ENCODE measurements at regions not wholly inside any gene's neighbourhood (a gene's known extent, or its start where the extent isn't known, plus 50 kb on each side); places are given as distances from the start of the nearest gene placed in this dataset.

- WGBS (ENCODE audit: extremely low coverage, insufficient coverage, insufficient read length), result no CpG with 5 or more reads among the region's 6 CpGs
- no peak overlapping the region for H3K4me2 ChIP-seq (ENCODE audit: low read length)
- DNase-seq, result peak in 1 of 2 donors; percentile 30
Observed at GRCh38 chr9:108645520-108645919, 210.3 kb downstream of the ACTL7B start.

GRCh38 chr9:108643731-108644510 lies 211.9 kb downstream of the ACTL7B start:
- Histone ChIP-seq H3K79me2 (ENCODE audit: control insufficient read depth, insufficient read depth, low read length, poor library complexity) (no peaks in the 10 kb centered on the region), H3K9me3 (ENCODE audit: insufficient read depth, low read depth, low read length) (no peaks in the 10 kb centered on the region), H2BK5ac (ENCODE audit: low read depth, low read length, poor library complexity) (no peak overlapping the region), H3K9ac (ENCODE audit: low read length) (no peak overlapping the region), H2AK5ac (ENCODE audit: low read length) (no peak overlapping the region), H3K4ac (ENCODE audit: low read depth, low read length) (no peak overlapping the region), H3K27ac (ENCODE audit: low read depth, low read length) (no peak overlapping the region), H4K91ac (ENCODE audit: low read depth, low read length) (no peak overlapping the region), H3K79me1 (ENCODE audit: low read length) (no peaks in the 10 kb centered on the region), H3K4me1 (ENCODE audit: control insufficient read depth in 1 of 2, insufficient read depth in 2 of 2, low read length in 2 of 2) (no peaks in the 10 kb centered on the region), H3K36me3 (ENCODE audit: control insufficient read depth in 1 of 2, insufficient read depth in 2 of 2, low read length in 2 of 2) (no peaks in the 10 kb centered on the region), H4K12ac (ENCODE audit: low read depth, low read length) (no peak overlapping the region), H3K4me3 (ENCODE audit: low read depth, low read length) (no peak overlapping the region), H3K23ac (ENCODE audit: low read length) (no peak overlapping the region), H2BK120ac (ENCODE audit: insufficient read depth, low read length, poor library complexity) (no peak overlapping the region), H4K8ac (ENCODE audit: low read depth, low read length) (no peak overlapping the region), H2BK12ac (ENCODE audit: low read length) (no peak overlapping the region), H3K18ac (ENCODE audit: low read length) (no peak overlapping the region), H3K14ac (ENCODE audit: low read length) (no peak overlapping the region), H2AFZ (ENCODE audit: insufficient read depth, low read length, poor library complexity) (no peak overlapping the region), H3K27me3 (ENCODE audit: insufficient read depth, low read length) (no peaks in the 10 kb centered on the region), H3K4me2 (ENCODE audit: low read length) (no peak overlapping the region)
- no peak for DNase-seq
- WGBS (ENCODE audit: extremely low coverage, insufficient coverage, insufficient read length), result no CpG with 5 or more reads among the region's 5 CpGs

More at GRCh38 chr9:108645520-108645919, 210.3 kb downstream of the ACTL7B start:
- Histone ChIP-seq H3K27ac (ENCODE audit: low read depth, low read length) (no peak overlapping the region), H3K9ac (ENCODE audit: low read length) (no peak overlapping the region), H3K4ac (ENCODE audit: low read depth, low read length) (no peak overlapping the region), H3K23ac (ENCODE audit: low read length) (no peak overlapping the region), H3K79me1 (ENCODE audit: low read length) (no peaks in the 10 kb centered on the region), H3K14ac (ENCODE audit: low read length) (no peak overlapping the region), H4K8ac (ENCODE audit: low read depth, low read length) (no peak overlapping the region), H3K36me3 (ENCODE audit: control insufficient read depth in 1 of 2, insufficient read depth in 2 of 2, low read length in 2 of 2) (no peaks in the 10 kb centered on the region), H3K27me3 (ENCODE audit: insufficient read depth, low read length) (no peaks in the 10 kb centered on the region), H2AFZ (ENCODE audit: insufficient read depth, low read length, poor library complexity) (no peak overlapping the region), H3K4me3 (ENCODE audit: low read depth, low read length) (no peak overlapping the region), H3K4me1 (ENCODE audit: control insufficient read depth in 1 of 2, insufficient read depth in 2 of 2, low read length in 2 of 2) (no peaks in the 10 kb centered on the region), H3K9me3 (ENCODE audit: insufficient read depth, low read depth, low read length) (no peaks in the 10 kb centered on the region), H4K12ac (ENCODE audit: low read depth, low read length) (no peak overlapping the region), H3K18ac (ENCODE audit: low read length) (no peak overlapping the region), H2BK12ac (ENCODE audit: low read length) (no peak overlapping the region), H2BK120ac (ENCODE audit: insufficient read depth, low read length, poor library complexity) (no peak overlapping the region), H2AK5ac (ENCODE audit: low read length) (no peak overlapping the region), H2BK5ac (ENCODE audit: low read depth, low read length, poor library complexity) (no peak overlapping the region), H3K79me2 (ENCODE audit: control insufficient read depth, insufficient read depth, low read length, poor library complexity) (no peaks in the 10 kb centered on the region), H4K91ac (ENCODE audit: low read depth, low read length) (no peak overlapping the region)

GRCh38 chr9:108642871-108643270 lies 212.9 kb downstream of the ACTL7B start:
- Histone ChIP-seq H3K4me1 (ENCODE audit: control insufficient read depth in 1 of 2, insufficient read depth in 2 of 2, low read length in 2 of 2) (no peaks in the 10 kb centered on the region), H4K12ac (ENCODE audit: low read depth, low read length) (no peak overlapping the region), H2AFZ (ENCODE audit: insufficient read depth, low read length, poor library complexity) (no peak overlapping the region), H3K4me2 (ENCODE audit: low read length) (no peak overlapping the region), H3K9ac (ENCODE audit: low read length) (no peak overlapping the region), H3K79me1 (ENCODE audit: low read length) (no peaks in the 10 kb centered on the region), H4K91ac (ENCODE audit: low read depth, low read length) (no peak overlapping the region), H4K8ac (ENCODE audit: low read depth, low read length) (no peak overlapping the region), H2BK12ac (ENCODE audit: low read length) (no peak overlapping the region), H3K23ac (ENCODE audit: low read length) (no peak overlapping the region), H3K18ac (ENCODE audit: low read length) (no peak overlapping the region), H3K14ac (ENCODE audit: low read length) (no peak overlapping the region), H3K27me3 (ENCODE audit: insufficient read depth, low read length) (no peaks in the 10 kb centered on the region), H2BK120ac (ENCODE audit: insufficient read depth, low read length, poor library complexity) (no peak overlapping the region), H2BK5ac (ENCODE audit: low read depth, low read length, poor library complexity) (no peak overlapping the region), H3K4ac (ENCODE audit: low read depth, low read length) (no peak overlapping the region), H3K36me3 (ENCODE audit: control insufficient read depth in 1 of 2, insufficient read depth in 2 of 2, low read length in 2 of 2) (no peaks in the 10 kb centered on the region), H2AK5ac (ENCODE audit: low read length) (no peak overlapping the region), H3K4me3 (ENCODE audit: low read depth, low read length) (no peak overlapping the region), H3K27ac (ENCODE audit: low read depth, low read length) (no peak overlapping the region), H3K79me2 (ENCODE audit: control insufficient read depth, insufficient read depth, low read length, poor library complexity) (no peaks in the 10 kb centered on the region), H3K9me3 (ENCODE audit: insufficient read depth, low read depth, low read length) (no peaks in the 10 kb centered on the region)
- DNase-seq, result no peak
- WGBS (ENCODE audit: extremely low coverage, insufficient coverage, insufficient read length), result no CpG with 5 or more reads among the region's 3 CpGs

- Histone ChIP-seq H3K4me3 (ENCODE audit: low read depth, low read length) (no peak overlapping the region), H2BK120ac (ENCODE audit: insufficient read depth, low read length, poor library complexity) (no peak overlapping the region), H2AFZ (ENCODE audit: insufficient read depth, low read length, poor library complexity) (no peak overlapping the region), H3K27ac (ENCODE audit: low read depth, low read length) (no peak overlapping the region), H2BK5ac (ENCODE audit: low read depth, low read length, poor library complexity) (no peak overlapping the region), H3K14ac (ENCODE audit: low read length) (no peak overlapping the region), H2BK12ac (ENCODE audit: low read length) (no peak overlapping the region), H3K23ac (ENCODE audit: low read length) (no peak overlapping the region), H3K4me1 (ENCODE audit: control insufficient read depth in 1 of 2, insufficient read depth in 2 of 2, low read length in 2 of 2) (peaks cover 0 to 4% of the 10 kb centered on the region in 2 experiments), H3K18ac (ENCODE audit: low read length) (no peak overlapping the region), H3K79me2 (ENCODE audit: control insufficient read depth, insufficient read depth, low read length, poor library complexity) (no peaks in the 10 kb centered on the region), H4K8ac (ENCODE audit: low read depth, low read length) (no peak overlapping the region), H3K4me2 (ENCODE audit: low read length) (no peak overlapping the region), H3K36me3 (ENCODE audit: control insufficient read depth in 1 of 2, insufficient read depth in 2 of 2, low read length in 2 of 2) (no peaks in the 10 kb centered on the region), H3K27me3 (ENCODE audit: insufficient read depth, low read length) (no peaks in the 10 kb centered on the region), H2AK5ac (ENCODE audit: low read length) (no peak overlapping the region), H4K91ac (ENCODE audit: low read depth, low read length) (no peak overlapping the region), H3K79me1 (ENCODE audit: low read length) (no peaks in the 10 kb centered on the region), H3K9me3 (ENCODE audit: insufficient read depth, low read depth, low read length) (no peaks in the 10 kb centered on the region), H3K9ac (ENCODE audit: low read length) (no peak overlapping the region), H4K12ac (ENCODE audit: low read depth, low read length) (no peak overlapping the region), H3K4ac (ENCODE audit: low read depth, low read length) (no peak overlapping the region)
- WGBS (ENCODE audit: extremely low coverage, insufficient coverage, insufficient read length), result no CpG with 5 or more reads among the region's 1 CpG
- DNase-seq, result no peak
Observed at GRCh38 chr9:108640230-108640629, 215.6 kb downstream of the ACTL7B start.
